NCI-H510A treated with DMSO at 0.1 percent for 48 hours (cell line): ENCODE measurements at regions not wholly inside any gene's neighbourhood (a gene's known extent, or its start where the extent isn't known, plus 50 kb on each side); places are given as distances from the start of the nearest gene placed in this dataset.
"Not testable (repeated sequence)": the region's sequence is repeated elsewhere in the genome, so short reads cannot be mapped to it uniquely, and the experiment has no call there.

Experiments
- DNase-seq: peaks from one replicate; lab custom pipeline; 2025; lab: John Stamatoyannopoulos, UW

- DNase-seq: peak; percentile 78
These were observed 1690.7 kb downstream of the SLITRK5 start for GRCh38 chr13:89361909-89362308.

GRCh38 chr13:89363144-89363543 lies 1692.0 kb downstream of the SLITRK5 start:
- peak; percentile 96 for DNase-seq

- no peak for DNase-seq
These were observed 1701.0 kb downstream of the SLITRK5 start for GRCh38 chr13:89372193-89372592.

- DNase-seq: no peak
These were observed 1704.7 kb downstream of the SLITRK5 start for GRCh38 chr13:89375839-89376238.

GRCh38 chr13:89380101-89380500 lies 1708.9 kb downstream of the SLITRK5 start:
- DNase-seq: no peak

- no peak for DNase-seq
These were observed 1711.8 kb downstream of the SLITRK5 start for GRCh38 chr13:89382981-89383380.

- DNase-seq: no peak
These were observed 1712.7 kb downstream of the SLITRK5 start for GRCh38 chr13:89383891-89384290.

- DNase-seq: peak; percentile 87
These were observed 1722.7 kb downstream of the SLITRK5 start for GRCh38 chr13:89393758-89394304.

GRCh38 chr13:89401264-89401675 lies 1730.1 kb downstream of the SLITRK5 start:
- DNase-seq: no peak

GRCh38 chr13:89402211-89402610 lies 1731.0 kb downstream of the SLITRK5 start:
- no peak for DNase-seq

GRCh38 chr13:89406096-89406495 lies 1734.9 kb downstream of the SLITRK5 start:
- DNase-seq: not testable (repeated sequence)

- DNase-seq: no peak
These were observed 1736.2 kb downstream of the SLITRK5 start for GRCh38 chr13:89407357-89407756.

- DNase-seq: no peak
These were observed 1761.8 kb downstream of the SLITRK5 start for GRCh38 chr13:89432997-89433396.

- not testable (repeated sequence) for DNase-seq
These were observed 1763.5 kb downstream of the SLITRK5 start for GRCh38 chr13:89434624-89435023.

- no peak for DNase-seq
These were observed 1783.5 kb downstream of the SLITRK5 start for GRCh38 chr13:89454681-89455080.

GRCh38 chr13:89455225-89455624 lies 1784.1 kb downstream of the SLITRK5 start:
- no peak for DNase-seq

GRCh38 chr13:89455741-89456140 lies 1784.6 kb downstream of the SLITRK5 start:
- DNase-seq: no peak

GRCh38 chr13:89457977-89458376 lies 1786.8 kb downstream of the SLITRK5 start:
- DNase-seq: no peak

- DNase-seq: no peak
These were observed 1787.3 kb downstream of the SLITRK5 start for GRCh38 chr13:89458456-89458855.

- not testable (repeated sequence) for DNase-seq
These were observed 1789.7 kb downstream of the SLITRK5 start for GRCh38 chr13:89460895-89461294.

GRCh38 chr13:89465366-89465765 lies 1794.2 kb downstream of the SLITRK5 start:
- DNase-seq: no peak

- DNase-seq: no peak
These were observed 1796.9 kb downstream of the SLITRK5 start for GRCh38 chr13:89468081-89468480.

- DNase-seq: no peak
These were observed 1799.7 kb downstream of the SLITRK5 start for GRCh38 chr13:89470901-89471300.

- no peak for DNase-seq
These were observed 1803.3 kb downstream of the SLITRK5 start for GRCh38 chr13:89474432-89474831.

- no peak for DNase-seq
These were observed 1814.9 kb downstream of the SLITRK5 start for GRCh38 chr13:89486065-89486464.
